PFSK-1 (cell line): ENCODE measurements at regions not wholly inside any gene's neighbourhood (a gene's known extent, or its start where the extent isn't known, plus 50 kb on each side); places are given as distances from the start of the nearest gene placed in this dataset.

Source experiments
- FOXP2 ChIP-seq: optimal IDR thresholded peaks from 2 replicates; pipeline ENCODE3; 2011; ENCODE audit warnings: borderline replicate concordance, control low read depth, inconsistent platforms; ENCODE audit not compliant: insufficient read depth; ENCODE audit errors: extremely low read length, extremely low read depth
- POLR2AphosphoS5 ChIP-seq: IDR thresholded peaks from 2 replicates; pipeline ENCODE4 v1.6.1; 2012; ENCODE audit warnings: low read depth, mild to moderate bottlenecking, control low read depth, low read length, moderate library complexity
- REST ChIP-seq, 2 experiments: IDR thresholded peaks; 2 replicates each; pipeline versions ENCODE4 v1.6.1 to v1.8.0; 2011 to 2012; ENCODE audit warnings: low read depth in 2 of 2, low read length in 2 of 2, control low read depth in 1 of 2, inconsistent platforms in 1 of 2, mild to moderate bottlenecking in 1 of 2, moderate library complexity in 1 of 2; ENCODE audit not compliant: insufficient read depth in 1 of 2
- SIN3A ChIP-seq: IDR thresholded peaks from 2 replicates; pipeline ENCODE4 v1.6.1; 2012; ENCODE audit warnings: mild to moderate bottlenecking, low read length, moderate library complexity, borderline replicate concordance; ENCODE audit not compliant: insufficient read depth
- TAF1 ChIP-seq: IDR thresholded peaks from 2 replicates; pipeline ENCODE4 v1.6.1; 2012; ENCODE audit warnings: low read length, control low read depth, borderline replicate concordance; ENCODE audit not compliant: insufficient read depth

- TF ChIP-seq POLR2AphosphoS5 (no peak), TAF1 (no peak), FOXP2 (no peak), SIN3A (no peak), REST (IDR thresholded peaks at IDR 0.05; ENCODE audit: insufficient read depth in 1 of 2, low read depth in 2 of 2, low read length in 2 of 2) (no peak)
Measured at GRCh38 chr2:45138904-45139303, 129.7 kb upstream of the SIX2 start.
